PFSK-1 (cell line): ENCODE measurements at regions not wholly inside any gene's neighbourhood (a gene's known extent, or its start where the extent isn't known, plus 50 kb on each side); places are given as distances from the start of the nearest gene placed in this dataset.

ENCODE experiments used
- POLR2AphosphoS5 ChIP-seq: IDR thresholded peaks from 2 replicates; pipeline ENCODE4 v1.6.1; 2012; ENCODE audit warnings: low read depth, mild to moderate bottlenecking, control low read depth, low read length, moderate library complexity
- SIN3A ChIP-seq: IDR thresholded peaks from 2 replicates; pipeline ENCODE4 v1.6.1; 2012; ENCODE audit warnings: mild to moderate bottlenecking, low read length, moderate library complexity, borderline replicate concordance; ENCODE audit not compliant: insufficient read depth
- TAF1 ChIP-seq: IDR thresholded peaks from 2 replicates; pipeline ENCODE4 v1.6.1; 2012; ENCODE audit warnings: low read length, control low read depth, borderline replicate concordance; ENCODE audit not compliant: insufficient read depth

DNA sequence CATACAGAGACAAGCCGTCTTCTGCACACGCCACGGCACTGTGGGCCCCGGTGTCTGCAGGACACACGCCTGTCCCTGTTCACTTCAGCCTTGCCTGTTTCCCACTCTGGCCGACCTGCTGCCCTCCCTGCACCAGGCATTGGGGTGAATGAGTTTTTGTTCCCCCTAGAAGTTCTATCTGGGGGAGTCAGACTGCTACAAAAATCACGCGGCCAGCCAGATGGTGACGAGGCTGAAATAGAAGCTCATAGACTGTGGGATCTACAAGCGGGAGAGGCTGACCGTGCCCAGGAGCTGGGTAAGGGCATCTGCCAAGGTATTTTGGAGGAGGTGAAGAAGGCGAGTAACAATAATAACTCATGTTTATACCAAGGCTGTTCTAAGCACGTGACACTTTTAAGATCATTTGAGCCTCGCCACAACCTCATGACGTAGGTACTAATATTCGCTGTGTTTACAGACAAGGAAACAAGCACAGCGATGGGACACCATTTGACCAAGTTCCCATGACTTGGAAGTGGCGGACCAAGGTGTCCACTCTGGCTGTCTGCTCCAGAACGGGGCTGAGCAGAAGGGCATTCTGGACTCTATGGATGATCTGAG is 53.6 kb downstream of the KCNF1 start:
- TF ChIP-seq POLR2AphosphoS5 = no peak
- no peak for TF ChIP-seq TAF1
- TF ChIP-seq SIN3A = no peak
